Aorta (tissue), 5 donors: ENCODE measurements at regions not wholly inside any gene's neighbourhood (a gene's known extent, or its start where the extent isn't known, plus 50 kb on each side); places are given as distances from the start of the nearest gene placed in this dataset.

Experiments
- ATAC-seq: fragments of 200-7000 bp; cut with Tn5 transposase; one replicate; pipeline ENCODE4 v1.9.1; 2022; ENCODE audit warnings: moderate library complexity; ENCODE audit not compliant: low FRiP score
- DNase-seq, 2 donors: peaks; one replicate each; pipeline ENCODE4 v3.0.0-alpha.2; 2020
- H3K27ac ChIP-seq, 2 donors: one replicate each; pipeline ENCODE4 v1.5.1; 2013; ENCODE audit warnings: low read length in 2 of 2, mild to moderate bottlenecking in 2 of 2, moderate library complexity in 2 of 2, control low read depth in 1 of 2, inconsistent platforms in 1 of 2, low read depth in 1 of 2
- H3K27me3 ChIP-seq, 2 donors: one replicate each; pipeline ENCODE4 v1.6.1; 2013; ENCODE audit warnings: control low read depth in 1 of 2, low read length in 1 of 2, mild to moderate bottlenecking in 1 of 2, moderate library complexity in 1 of 2; ENCODE audit not compliant: insufficient read depth in 2 of 2, control insufficient read depth in 1 of 2
- H3K36me3 ChIP-seq, 2 donors: one replicate each; pipeline ENCODE4 v1.6.1; 2013; ENCODE audit warnings: control low read depth in 1 of 2, low read length in 1 of 2, mild to moderate bottlenecking in 1 of 2; ENCODE audit not compliant: insufficient read depth in 2 of 2, control insufficient read depth in 1 of 2
- H3K4me1 ChIP-seq, 2 donors: one replicate each; pipeline ENCODE4 v1.6.1; 2013; ENCODE audit warnings: low read length in 2 of 2, control low read depth in 1 of 2, mild to moderate bottlenecking in 1 of 2, moderate library complexity in 1 of 2; ENCODE audit not compliant: insufficient read depth in 2 of 2, control insufficient read depth in 1 of 2
- H3K4me3 ChIP-seq, 2 donors: one replicate each; pipeline ENCODE4 v1.5.1; 2013; ENCODE audit warnings: low read length in 2 of 2, control low read depth in 1 of 2, mild to moderate bottlenecking in 1 of 2
- H3K9me3 ChIP-seq: one replicate; pipeline ENCODE4 v1.6.1; 2013; ENCODE audit warnings: mild to moderate bottlenecking, low read length; ENCODE audit not compliant: control insufficient read depth
- WGBS, 2 donors: extraction: QIAGEN DNeasy Blood & Tissue Kit; methylation state at CpG; one replicate each; pipeline ENCODE4 v1.1.7; 2013; 5-methylcytosine and 5-hydroxymethylcytosine counted together
- intact Hi-C, 2 donors: fragments of 100-400 bp; cut with DNase I; formaldehyde crosslinking; loops; one replicate each; pipeline versions ENCODE4 v1.14.2 to v1.15.0; 2022
- donor health status: healthy with polysubstance abuse.
- donor health status: Bipolar disorder and iron deficiency.
- donor health status: DM: no; HTN: no; CAD: no.
- donor health status: DM: no; HTN: no; CAD: no.
- donor health status: DM: yes; HTN: yes; CAD: no.

- H3K9me3 ChIP-seq = no peaks in the 10 kb centered on the region
- H3K4me1 ChIP-seq = no peaks in the 10 kb centered on the region
- no peaks in the 10 kb centered on the region for H3K27me3 ChIP-seq
- DNase-seq (no peak), ATAC-seq (no peak)
- no peaks in the 10 kb centered on the region for H3K36me3 ChIP-seq
- intact Hi-C loops = no loop called here
- 92 to 97% methylated on average over 3 of the region's 3 CpGs for WGBS, 2 donors
- no peak overlapping the region for H3K4me3 ChIP-seq
- no peak overlapping the region for H3K27ac ChIP-seq
Measured at GRCh38 chr12:105569886-105570285, 239.4 kb downstream of the C12orf75 start.

GRCh38 chr12:105570944-105571343 is 240.5 kb downstream of the C12orf75 start:
- DNase-seq (no peak), ATAC-seq (no peak)
- Histone ChIP-seq H3K4me3 (no peak overlapping the region), H3K9me3 (no peaks in the 10 kb centered on the region), H3K27me3 (no peaks in the 10 kb centered on the region), H3K4me1 (no peaks in the 10 kb centered on the region), H3K27ac (no peak overlapping the region), H3K36me3 (no peaks in the 10 kb centered on the region)
- WGBS, 2 donors = 92 to 97% methylated on average over 4 of the region's 4 CpGs
- intact Hi-C loops = no loop called here

GRCh38 chr12:105573574-105573973 is 243.1 kb downstream of the C12orf75 start:
- no peaks in the 10 kb centered on the region for H3K9me3 ChIP-seq
- 88 to 90% methylated on average over 3 of the region's 3 CpGs for WGBS, 2 donors
- ATAC-seq (no peak), DNase-seq (no peak)
- H3K36me3 ChIP-seq = no peaks in the 10 kb centered on the region
- H3K27me3 ChIP-seq = no peaks in the 10 kb centered on the region
- H3K27ac ChIP-seq = no peak overlapping the region
- no peaks in the 10 kb centered on the region for H3K4me1 ChIP-seq
- intact Hi-C loops = no loop called here
- H3K4me3 ChIP-seq = no peak overlapping the region

- H3K4me3 ChIP-seq = no peak overlapping the region
- H3K27me3 ChIP-seq = no peaks in the 10 kb centered on the region
- H3K4me1 ChIP-seq = no peaks in the 10 kb centered on the region
- H3K27ac ChIP-seq = no peak overlapping the region
- DNase-seq (no peak), ATAC-seq (no peak)
- no peaks in the 10 kb centered on the region for H3K9me3 ChIP-seq
- WGBS, 2 donors = 73 to 76% methylated on average over 5 of the region's 5 CpGs
- no peaks in the 10 kb centered on the region for H3K36me3 ChIP-seq
- intact Hi-C loops = no loop called here
Measured at GRCh38 chr12:105574056-105574715, 243.7 kb downstream of the C12orf75 start.

GRCh38 chr12:105575235-105575634 is 244.7 kb downstream of the C12orf75 start:
- peaks cover 0 to 2% of the 10 kb centered on the region in 2 donors for H3K36me3 ChIP-seq
- WGBS, 2 donors = 84 to 85% methylated on average over 2 of the region's 2 CpGs
- intact Hi-C loops = no loop called here
- no peak for DNase-seq
- ATAC-seq = no peak
- no peaks in the 10 kb centered on the region for H3K4me1 ChIP-seq
- H3K27me3 ChIP-seq = no peaks in the 10 kb centered on the region
- H3K9me3 ChIP-seq = no peaks in the 10 kb centered on the region
- no peak overlapping the region for H3K27ac ChIP-seq
- no peak overlapping the region for H3K4me3 ChIP-seq

- Histone ChIP-seq H3K4me3 (no peak overlapping the region), H3K36me3 (peaks cover 0 to 2% of the 10 kb centered on the region in 2 donors), H3K9me3 (no peaks in the 10 kb centered on the region), H3K4me1 (no peaks in the 10 kb centered on the region), H3K27me3 (no peaks in the 10 kb centered on the region), H3K27ac (no peak overlapping the region)
- DNase-seq (no peak), ATAC-seq (no peak)
- intact Hi-C loops = no loop called here
- 95 to 97% methylated on average over 2 of the region's 2 CpGs for WGBS, 2 donors
Measured at GRCh38 chr12:105576261-105576660, 245.8 kb downstream of the C12orf75 start.

- no peaks in the 10 kb centered on the region for H3K27me3 ChIP-seq
- ATAC-seq = no peak
- peaks cover 0 to 2% of the 10 kb centered on the region in 2 donors for H3K36me3 ChIP-seq
Measured at GRCh38 chr12:105580821-105581352, 250.4 kb downstream of the C12orf75 start.

GRCh38 chr12:105581420-105581819 is 250.9 kb downstream of the C12orf75 start:
- no peak for DNase-seq
- Histone ChIP-seq H3K4me1 (no peaks in the 10 kb centered on the region), H3K9me3 (peaks cover 3% of the 10 kb centered on the region), H3K36me3 (peaks cover 2% of the 10 kb centered on the region in 2 donors), H3K27me3 (no peaks in the 10 kb centered on the region), H3K27ac (no peak overlapping the region), H3K4me3 (no peak overlapping the region)
- ATAC-seq = no peak
- intact Hi-C loops = no loop called here
- WGBS, 2 donors = 94 to 95% methylated on average over 6 of the region's 6 CpGs

More at GRCh38 chr12:105580821-105581352, 250.4 kb downstream of the C12orf75 start:
- 70 to 77% methylated on average over 5 of the region's 5 CpGs for WGBS, 2 donors
- DNase-seq = no peak
- no peak overlapping the region for H3K27ac ChIP-seq
- intact Hi-C loops = no loop called here
- no peaks in the 10 kb centered on the region for H3K9me3 ChIP-seq
- H3K4me3 ChIP-seq = no peak overlapping the region
- no peaks in the 10 kb centered on the region for H3K4me1 ChIP-seq

- Histone ChIP-seq H3K4me1 (peaks cover 0 to 1% of the 10 kb centered on the region in 2 donors), H3K4me3 (no peak overlapping the region), H3K27me3 (no peaks in the 10 kb centered on the region), H3K9me3 (peaks cover 3% of the 10 kb centered on the region), H3K27ac (no peak overlapping the region), H3K36me3 (peaks cover 0 to 2% of the 10 kb centered on the region in 2 donors)
- intact Hi-C loops = no loop called here
- WGBS, 2 donors = 95% methylated on average over 3 of the region's 3 CpGs
- ATAC-seq = no peak
- no peak for DNase-seq
Measured at GRCh38 chr12:105585107-105585506, 254.6 kb downstream of the C12orf75 start.
